HG03095 (cell line): ENCODE measurements at regions not wholly inside any gene's neighbourhood (a gene's known extent, or its start where the extent isn't known, plus 50 kb on each side); places are given as distances from the start of the nearest gene placed in this dataset.
A peak's percentile ranks its signal among the peaks of the same experiment; 100 is the strongest.

Experiments
- ATAC-seq: cut with Tn5 transposase; IDR thresholded peaks from one replicate; pipeline ENCODE4 v1.9.1; 2021; ENCODE audit warnings: moderate library complexity; ENCODE audit not compliant: unreplicated experiment

- ATAC-seq = no peak
Observed at GRCh38 chr13:24075137-24075975, 85.2 kb upstream of the SPATA13 start.

GRCh38 chr13:24076109-24076508, 84.4 kb upstream of the SPATA13 start:
- ATAC-seq = no peak

- ATAC-seq = no peak
Observed at GRCh38 chr13:24076636-24077035, 83.9 kb upstream of the SPATA13 start.

- ATAC-seq = no peak
Observed at GRCh38 chr13:24080134-24080533, 80.4 kb upstream of the SPATA13 start.

GRCh38 chr13:24081387-24081786, 79.1 kb upstream of the SPATA13 start:
- ATAC-seq = no peak

- ATAC-seq = no peak
Observed at GRCh38 chr13:24083141-24083540, 77.4 kb upstream of the SPATA13 start.

GRCh38 chr13:24083722-24084421, 76.6 kb upstream of the SPATA13 start:
- no peak for ATAC-seq

GRCh38 chr13:24085662-24086061, 74.9 kb upstream of the SPATA13 start:
- no peak for ATAC-seq

GRCh38 chr13:24086642-24087041, 73.9 kb upstream of the SPATA13 start:
- no peak for ATAC-seq

- no peak for ATAC-seq
Observed at GRCh38 chr13:24087605-24088225, 72.8 kb upstream of the SPATA13 start.

GRCh38 chr13:24090049-24090448, 70.5 kb upstream of the SPATA13 start:
- ATAC-seq = no peak

- ATAC-seq = no peak
Observed at GRCh38 chr13:24091080-24091479, 69.4 kb upstream of the SPATA13 start.

- no peak for ATAC-seq
Observed at GRCh38 chr13:24092108-24092507, 68.4 kb upstream of the SPATA13 start.

- no peak for ATAC-seq
Observed at GRCh38 chr13:24093047-24093446, 67.5 kb upstream of the SPATA13 start.

GRCh38 chr13:24096659-24097058, 63.9 kb upstream of the SPATA13 start:
- ATAC-seq = no peak

GRCh38 chr13:24097064-24097463, 63.5 kb upstream of the SPATA13 start:
- peak; percentile 73 for ATAC-seq

- ATAC-seq = peak; percentile 56
Observed at GRCh38 chr13:24097667-24098066, 62.9 kb upstream of the SPATA13 start.

- ATAC-seq = no peak
Observed at GRCh38 chr13:24099490-24099889, 61.0 kb upstream of the SPATA13 start.

- ATAC-seq = no peak
Observed at GRCh38 chr13:24100188-24100587, 60.3 kb upstream of the SPATA13 start.

- ATAC-seq = no peak
Observed at GRCh38 chr13:24103782-24104372, 56.6 kb upstream of the SPATA13 start.

- no peak for ATAC-seq
Observed at GRCh38 chr13:24104723-24105122, 55.8 kb upstream of the SPATA13 start.
